Gastroesophageal sphincter (tissue), 3 donors: ENCODE measurements at regions not wholly inside any gene's neighbourhood (a gene's known extent, or its start where the extent isn't known, plus 50 kb on each side); places are given as distances from the start of the nearest gene placed in this dataset.

ENCODE experiments used
- CTCF ChIP-seq, 4 experiments: fragments of 200-600 bp in 2 of 4; fragments of 450-650 bp in 2 of 4; sonication (generic) in 1 of 4; IDR thresholded peaks; one replicate each; pipeline ENCODE4 v1.5.1; 2017 to 2019; ENCODE audit warnings: antibody characterized with exemption in 4 of 4, mild to moderate bottlenecking in 2 of 4, moderate library complexity in 2 of 4
- EP300 ChIP-seq: sonication (generic); formaldehyde crosslinking; IDR thresholded peaks from one replicate; pipeline ENCODE4 v1.6.1; 2017; ENCODE audit warnings: antibody characterized with exemption, mild to moderate bottlenecking

- TF ChIP-seq CTCF (IDR thresholded peaks at IDR 0.05) (no peak), EP300 (no peak)
Measured at GRCh38 chr21:34296878-34297277, 66.9 kb upstream of the KCNE2 start.
